ENCODE measurements at regions not wholly inside any gene's neighbourhood (a gene's known extent, or its start where the extent isn't known, plus 50 kb on each side); places are given as distances from the start of the nearest gene placed in this dataset.
A peak's percentile ranks its signal among the peaks of the same experiment; 100 is the strongest.

GRCh38 chr3:22608721-22609120 is 594.4 kb upstream of the UBE2E2 start:
- no peaks in the 10 kb centered on the region for H3K9me3 ChIP-seq
- Mint-ChIP-seq H3K36me3 (ENCODE audit: insufficient read depth, unreplicated experiment) (no peaks in the 10 kb centered on the region), H3K4me3 (ENCODE audit: unreplicated experiment) (no peak overlapping the region), H3K27ac (ENCODE audit: unreplicated experiment) (no peak overlapping the region), H3K4me1 (ENCODE audit: low read depth, unreplicated experiment) (no peaks in the 10 kb centered on the region), H3K27me3 (ENCODE audit: insufficient read depth, unreplicated experiment) (no peaks in the 10 kb centered on the region), H3K9me3 (ENCODE audit: unreplicated experiment) (no peaks in the 10 kb centered on the region)
- ChIA-PET CTCF (no interaction called here), POLR2A (no interaction called here)
- no peaks in the 10 kb centered on the region for H3K36me3 ChIP-seq (ENCODE audit: control insufficient read depth, insufficient read depth, low read length)
- TF ChIP-seq CTCF (IDR thresholded peaks at IDR 0.05; ENCODE audit: insufficient read depth in 1 of 2, low read depth in 1 of 2, low read length in 1 of 2, severe bottlenecking in 1 of 2, unreplicated experiment in 1 of 2) = no peak
- H3K4me3 ChIP-seq (ENCODE audit: low read depth, low read length) = no peak overlapping the region
- no TSS peak for BruUV-seq (replicated peaks)
- intact Hi-C loops (cut with micrococcal nuclease; ENCODE audit: unreplicated experiment) = no loop called here
- H3K27me3 ChIP-seq (replicated peaks; ENCODE audit: control insufficient read depth, insufficient read depth, low read length) = no peaks in the 10 kb centered on the region
- H3K4me1 ChIP-seq = no peaks in the 10 kb centered on the region
- no peak for DNase-seq

- Histone ChIP-seq H3K4me3 (ENCODE audit: low read depth, low read length) (no peak overlapping the region), H3K9me3 (no peaks in the 10 kb centered on the region), H3K36me3 (ENCODE audit: control insufficient read depth, insufficient read depth, low read length) (no peaks in the 10 kb centered on the region), H3K27me3 (replicated peaks; ENCODE audit: control insufficient read depth, insufficient read depth, low read length) (no peaks in the 10 kb centered on the region), H3K4me1 (no peaks in the 10 kb centered on the region)
- no peak for DNase-seq
- BruUV-seq (replicated peaks) = no TSS peak
- Mint-ChIP-seq H3K27ac (ENCODE audit: unreplicated experiment) (no peak overlapping the region), H3K27me3 (ENCODE audit: insufficient read depth, unreplicated experiment) (no peaks in the 10 kb centered on the region), H3K4me3 (ENCODE audit: unreplicated experiment) (no peak overlapping the region), H3K36me3 (ENCODE audit: insufficient read depth, unreplicated experiment) (no peaks in the 10 kb centered on the region), H3K9me3 (ENCODE audit: unreplicated experiment) (no peaks in the 10 kb centered on the region), H3K4me1 (ENCODE audit: low read depth, unreplicated experiment) (no peaks in the 10 kb centered on the region)
- CTCF ChIA-PET = no interaction called here
- TF ChIP-seq CTCF (IDR thresholded peaks at IDR 0.05; ENCODE audit: insufficient read depth in 1 of 2, low read depth in 1 of 2, low read length in 1 of 2, severe bottlenecking in 1 of 2, unreplicated experiment in 1 of 2) = no peak
- intact Hi-C loops (cut with micrococcal nuclease; ENCODE audit: unreplicated experiment) = no loop called here
- POLR2A ChIA-PET = no interaction called here
Observed at GRCh38 chr3:22609139-22609538, 594.0 kb upstream of the UBE2E2 start.

GRCh38 chr3:22612927-22613326 is 590.2 kb upstream of the UBE2E2 start:
- H3K4me3 Mint-ChIP-seq (ENCODE audit: unreplicated experiment) = no peak overlapping the region

More at GRCh38 chr3:22612927-22613326, 590.2 kb upstream of the UBE2E2 start:
- DNase-seq = peak; percentile 2 to 41
- no TSS peak for BruUV-seq (replicated peaks)
- Mint-ChIP-seq H3K36me3 (ENCODE audit: insufficient read depth, unreplicated experiment) (no peaks in the 10 kb centered on the region), H3K9me3 (ENCODE audit: unreplicated experiment) (no peaks in the 10 kb centered on the region), H3K27ac (ENCODE audit: unreplicated experiment) (no peak overlapping the region), H3K27me3 (ENCODE audit: insufficient read depth, unreplicated experiment) (no peaks in the 10 kb centered on the region), H3K4me1 (ENCODE audit: low read depth, unreplicated experiment) (no peaks in the 10 kb centered on the region)
- TF ChIP-seq CTCF (IDR thresholded peaks at IDR 0.05; ENCODE audit: insufficient read depth in 1 of 2, low read depth in 1 of 2, low read length in 1 of 2, severe bottlenecking in 1 of 2, unreplicated experiment in 1 of 2) = no peak
- Histone ChIP-seq H3K9me3 (no peaks in the 10 kb centered on the region), H3K36me3 (ENCODE audit: control insufficient read depth, insufficient read depth, low read length) (no peaks in the 10 kb centered on the region), H3K4me1 (no peaks in the 10 kb centered on the region), H3K27me3 (replicated peaks; ENCODE audit: control insufficient read depth, insufficient read depth, low read length) (no peaks in the 10 kb centered on the region), H3K4me3 (ENCODE audit: low read depth, low read length) (no peak overlapping the region)
- CTCF ChIA-PET = no interaction called here
- POLR2A ChIA-PET = no interaction called here
- intact Hi-C loops (cut with micrococcal nuclease; ENCODE audit: unreplicated experiment) = no loop called here

Data from Caco-2 (cell line).